HEK293 (cell line): ENCODE measurements at regions not wholly inside any gene's neighbourhood (a gene's known extent, or its start where the extent isn't known, plus 50 kb on each side); places are given as distances from the start of the nearest gene placed in this dataset.
"Not testable (repeated sequence)": the region's sequence is repeated elsewhere in the genome, so short reads cannot be mapped to it uniquely, and the experiment has no call there.

Source experiments
- CTCF ChIA-PET: fragments of 350-600 bp; formaldehyde crosslinking; extraction: SDS; loops from one replicate; lab custom pipeline; 2021; ENCODE audit warnings: antibody characterized with exemption; lab: Yijun Ruan, JAX
- POLR2A ChIA-PET: fragments of 300-600 bp; formaldehyde crosslinking; extraction: SDS; loops from one replicate; lab custom pipeline; 2020; ENCODE audit warnings: antibody characterized with exemption, inconsistent platforms; lab: Yijun Ruan, JAX
- H3K27ac ChIP-seq: fragments of 200-500 bp; sonication (Bioruptor generic); 2 replicates; pipeline ENCODE4 v1.5.1; 2014; ENCODE audit warnings: low read depth, low read length, control low read depth, inconsistent platforms; ENCODE audit errors: extremely low read depth
- H3K36me3 ChIP-seq, 2 experiments: fragments of 200-500 bp in 1 of 2; sonication (Bioruptor generic) in 1 of 2; 1 replicate in 1 of 2; 2 replicates in 1 of 2; pipeline ENCODE4 v1.5.1; 2014 to 2017; ENCODE audit warnings: inconsistent platforms in 2 of 2, low read length in 2 of 2; ENCODE audit not compliant: control insufficient read depth in 2 of 2, insufficient read depth in 1 of 2
- H3K4me1 ChIP-seq: fragments of 200-500 bp; sonication (Bioruptor generic); 2 replicates; pipeline ENCODE4 v1.5.1; 2014; ENCODE audit warnings: mild to moderate bottlenecking, low read length, inconsistent platforms; ENCODE audit not compliant: control insufficient read depth, insufficient read depth
- H3K4me3 ChIP-seq: 2 replicates; pipeline ENCODE4 v1.5.1; 2011; ENCODE audit warnings: low read depth, mild to moderate bottlenecking, control low read depth, low read length, moderate library complexity
- H3K9me3 ChIP-seq: fragments of 200-500 bp; sonication (Bioruptor generic); 2 replicates; pipeline ENCODE4 v1.5.1; 2014; ENCODE audit warnings: low read depth, low read length, inconsistent platforms; ENCODE audit not compliant: control insufficient read depth, insufficient read depth
- PRDM6 ChIP-seq: fragments of 450-650 bp; formaldehyde crosslinking; IDR thresholded peaks from 2 replicates; pipeline ENCODE4 v1.5.1; 2017; ENCODE audit warnings: missing biosample characterization, missing genetic modification characterization
- ZBTB20 ChIP-seq: fragments of 450-650 bp; formaldehyde crosslinking; IDR thresholded peaks from 2 replicates; pipeline ENCODE4 v1.5.1; 2016; ENCODE audit warnings: missing biosample characterization, missing genetic modification characterization
- ZBTB26 ChIP-seq: fragments of 450-650 bp; formaldehyde crosslinking; optimal IDR thresholded peaks from 2 replicates; pipeline ENCODE3; 2016; ENCODE audit warnings: missing biosample characterization, mild to moderate bottlenecking, missing genetic modification characterization
- ZBTB44 ChIP-seq: fragments of 450-650 bp; IDR thresholded peaks from 2 replicates; pipeline ENCODE4 v1.5.1; 2018; ENCODE audit warnings: missing biosample characterization, mild to moderate bottlenecking, missing genetic modification characterization
- ZBTB48 ChIP-seq: fragments of 450-650 bp; formaldehyde crosslinking; IDR thresholded peaks from 2 replicates; pipeline ENCODE4 v1.5.1; 2016; ENCODE audit warnings: missing biosample characterization, missing genetic modification characterization
- ZNF140 ChIP-seq: fragments of 450-650 bp; formaldehyde crosslinking; IDR thresholded peaks from 2 replicates; pipeline ENCODE4 v1.5.1; 2016; ENCODE audit warnings: missing biosample characterization, missing genetic modification characterization
- ZNF146 ChIP-seq: fragments of 450-650 bp; formaldehyde crosslinking; IDR thresholded peaks from 2 replicates; pipeline ENCODE4 v1.5.1; 2016; ENCODE audit warnings: missing biosample characterization, missing genetic modification characterization
- ZNF174 ChIP-seq: fragments of 450-650 bp; formaldehyde crosslinking; IDR thresholded peaks from 2 replicates; pipeline ENCODE4 v1.5.0; 2017; ENCODE audit warnings: missing biosample characterization, mild to moderate bottlenecking, missing genetic modification characterization
- ZNF280D ChIP-seq: fragments of 450-650 bp; formaldehyde crosslinking; IDR thresholded peaks from 2 replicates; pipeline ENCODE4 v1.5.1; 2016; ENCODE audit warnings: missing biosample characterization, missing genetic modification characterization
- ZNF311 ChIP-seq: fragments of 450-650 bp; formaldehyde crosslinking; IDR thresholded peaks from 2 replicates; pipeline ENCODE4 v1.5.1; 2017; ENCODE audit warnings: missing biosample characterization, missing genetic modification characterization, borderline replicate concordance
- ZNF416 ChIP-seq: fragments of 450-650 bp; formaldehyde crosslinking; IDR thresholded peaks from 2 replicates; pipeline ENCODE4 v1.5.1; 2016; ENCODE audit warnings: missing biosample characterization, missing genetic modification characterization
- ZNF423 ChIP-seq: fragments of 450-650 bp; formaldehyde crosslinking; IDR thresholded peaks from 2 replicates; pipeline ENCODE4 v1.5.1; 2016; ENCODE audit warnings: missing biosample characterization, missing genetic modification characterization
- ZNF48 ChIP-seq: fragments of 450-650 bp; formaldehyde crosslinking; IDR thresholded peaks from 2 replicates; pipeline ENCODE4 v1.5.1; 2016; ENCODE audit warnings: missing biosample characterization, missing genetic modification characterization
- ZNF544 ChIP-seq: fragments of 450-650 bp; formaldehyde crosslinking; IDR thresholded peaks from 2 replicates; pipeline ENCODE4 v1.5.0; 2017; ENCODE audit warnings: missing biosample characterization, missing genetic modification characterization
- ZNF626 ChIP-seq: fragments of 450-650 bp; sonication (Bioruptor Pico); formaldehyde crosslinking; IDR thresholded peaks from 2 replicates; pipeline ENCODE4 v1.5.1; 2018; ENCODE audit warnings: missing biosample characterization, missing genetic modification characterization, inconsistent platforms
- ZNF701 ChIP-seq: fragments of 450-650 bp; formaldehyde crosslinking; IDR thresholded peaks from 2 replicates; pipeline ENCODE4 v1.5.1; 2016; ENCODE audit warnings: missing biosample characterization, missing genetic modification characterization
- ZNF837 ChIP-seq: fragments of 450-650 bp; formaldehyde crosslinking; IDR thresholded peaks from 2 replicates; pipeline ENCODE4 v1.5.1; 2016; ENCODE audit warnings: missing biosample characterization, missing genetic modification characterization
- ZNF843 ChIP-seq: fragments of 450-650 bp; formaldehyde crosslinking; IDR thresholded peaks from 2 replicates; pipeline ENCODE4 v1.5.1; 2016; ENCODE audit warnings: missing biosample characterization, missing genetic modification characterization
- ZSCAN16 ChIP-seq: fragments of 450-650 bp; formaldehyde crosslinking; IDR thresholded peaks from 2 replicates; pipeline ENCODE4 v1.5.1; 2016; ENCODE audit warnings: missing biosample characterization, missing genetic modification characterization
- ZSCAN30 ChIP-seq: fragments of 450-650 bp; IDR thresholded peaks from 2 replicates; pipeline ENCODE4 v1.5.1; 2018; ENCODE audit warnings: missing biosample characterization, mild to moderate bottlenecking, missing genetic modification characterization, moderate library complexity

GRCh38 chr18:22764005-22764404 lies 169.1 kb upstream of the RBBP8 start:
- TF ChIP-seq ZNF280D, result 0 out of 2 replicates have a peak, but pooled peaks have one; percentile 21
- TF ChIP-seq ZNF146 (tag by site-specific recombination), result peak; percentile 72
- POLR2A ChIA-PET, H3K36me3 ChIP-seq, H3K27ac ChIP-seq, H3K4me1 ChIP-seq, H3K4me3 ChIP-seq, H3K9me3 ChIP-seq, CTCF ChIA-PET: not testable (repeated sequence)

- H3K4me3 ChIP-seq, result no peak overlapping the region
- no peak for TF ChIP-seq ZBTB48 (tag by site-specific recombination)
- H3K4me1 ChIP-seq, result no peaks in the 10 kb centered on the region
- POLR2A ChIA-PET, result no interaction called here
- no peaks in the 10 kb centered on the region for H3K9me3 ChIP-seq
- no peaks in the 10 kb centered on the region for H3K36me3 ChIP-seq
- CTCF ChIA-PET, result interaction anchor here (0.6 to 1.5 kb wide), 2 partner anchors 34 to 749 kb away, joined by 3 to 4 read pairs; no protein-coding TSS in a partner anchor
- no peak overlapping the region for H3K27ac ChIP-seq
These were observed 167.2 kb upstream of the RBBP8 start for GRCh38 chr18:22765896-22766295.

GRCh38 chr18:22767653-22768052 lies 165.5 kb upstream of the RBBP8 start:
- Histone ChIP-seq H3K4me1 (no peaks in the 10 kb centered on the region), H3K9me3 (no peaks in the 10 kb centered on the region), H3K4me3 (no peak overlapping the region), H3K27ac (no peak overlapping the region), H3K36me3 (no peaks in the 10 kb centered on the region)
- no peak for TF ChIP-seq ZSCAN16 (tag by site-specific recombination)
- TF ChIP-seq ZNF423, result no peak
- TF ChIP-seq PRDM6 (tag by site-specific recombination), result no peak
- no peak for TF ChIP-seq ZNF174 (tag by site-specific recombination)
- TF ChIP-seq ZBTB26, result no peak
- no peak for TF ChIP-seq ZBTB20 (tag by site-specific recombination)
- no peak for TF ChIP-seq ZSCAN30
- TF ChIP-seq ZNF837 (tag by site-specific recombination), result no peak
- no peak for TF ChIP-seq ZNF48 (tag by site-specific recombination)
- TF ChIP-seq ZNF416, result no peak
- TF ChIP-seq ZNF311, result no peak
- TF ChIP-seq ZNF626 (tag by site-specific recombination), result no peak
- no peak for TF ChIP-seq ZNF140 (tag by site-specific recombination)
- no peak for TF ChIP-seq ZBTB44 (tag by site-specific recombination)
- TF ChIP-seq ZNF843 (tag by site-specific recombination), result no peak
- TF ChIP-seq ZNF544 (tag by site-specific recombination), result no peak
- no peak for TF ChIP-seq ZNF701
- POLR2A ChIA-PET, result no interaction called here
- CTCF ChIA-PET, result no interaction called here
